ENCODE measurements at regions not wholly inside any gene's neighbourhood (a gene's known extent, or its start where the extent isn't known, plus 50 kb on each side); places are given as distances from the start of the nearest gene placed in this dataset.

GRCh38 chr13:37925878-37926473 is 56.4 kb upstream of the TRPC4 start:
- DNase-seq, result no peak

GRCh38 chr13:37923236-37923635 is 53.7 kb upstream of the TRPC4 start:
- DNase-seq, result no peak

GRCh38 chr13:37919329-37919880 is 49.8 kb upstream of the TRPC4 start:
- no peak for DNase-seq

Data from EL (cell line).